ENCODE measurements at regions not wholly inside any gene's neighbourhood (a gene's known extent, or its start where the extent isn't known, plus 50 kb on each side); places are given as distances from the start of the nearest gene placed in this dataset.

- no peak for ATAC-seq
- TF ChIP-seq, protein P1, sequence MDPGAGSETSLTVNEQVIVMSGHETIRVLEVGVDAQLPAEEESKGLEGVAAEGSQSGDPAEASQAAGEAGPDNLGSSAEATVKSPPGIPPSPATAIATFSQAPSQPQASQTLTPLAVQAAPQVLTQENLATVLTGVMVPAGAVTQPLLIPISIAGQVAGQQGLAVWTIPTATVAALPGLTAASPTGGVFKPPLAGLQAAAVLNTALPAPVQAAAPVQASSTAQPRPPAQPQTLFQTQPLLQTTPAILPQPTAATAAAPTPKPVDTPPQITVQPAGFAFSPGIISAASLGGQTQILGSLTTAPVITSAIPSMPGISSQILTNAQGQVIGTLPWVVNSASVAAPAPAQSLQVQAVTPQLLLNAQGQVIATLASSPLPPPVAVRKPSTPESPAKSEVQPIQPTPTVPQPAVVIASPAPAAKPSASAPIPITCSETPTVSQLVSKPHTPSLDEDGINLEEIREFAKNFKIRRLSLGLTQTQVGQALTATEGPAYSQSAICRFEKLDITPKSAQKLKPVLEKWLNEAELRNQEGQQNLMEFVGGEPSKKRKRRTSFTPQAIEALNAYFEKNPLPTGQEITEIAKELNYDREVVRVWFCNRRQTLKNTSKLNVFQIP (CRISPR knock-in tag; IDR thresholded peaks at IDR 0.05; ENCODE audit: borderline replicate concordance, low read depth) = no peak
- TF ChIP-seq, protein P2, sequence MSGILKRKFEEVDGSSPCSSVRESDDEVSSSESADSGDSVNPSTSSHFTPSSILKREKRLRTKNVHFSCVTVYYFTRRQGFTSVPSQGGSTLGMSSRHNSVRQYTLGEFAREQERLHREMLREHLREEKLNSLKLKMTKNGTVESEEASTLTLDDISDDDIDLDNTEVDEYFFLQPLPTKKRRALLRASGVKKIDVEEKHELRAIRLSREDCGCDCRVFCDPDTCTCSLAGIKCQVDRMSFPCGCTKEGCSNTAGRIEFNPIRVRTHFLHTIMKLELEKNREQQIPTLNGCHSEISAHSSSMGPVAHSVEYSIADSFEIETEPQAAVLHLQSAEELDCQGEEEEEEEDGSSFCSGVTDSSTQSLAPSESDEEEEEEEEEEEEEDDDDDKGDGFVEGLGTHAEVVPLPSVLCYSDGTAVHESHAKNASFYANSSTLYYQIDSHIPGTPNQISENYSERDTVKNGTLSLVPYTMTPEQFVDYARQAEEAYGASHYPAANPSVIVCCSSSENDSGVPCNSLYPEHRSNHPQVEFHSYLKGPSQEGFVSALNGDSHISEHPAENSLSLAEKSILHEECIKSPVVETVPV (CRISPR knock-in tag; IDR thresholded peaks at IDR 0.05) = no peak
- no peak for TF ChIP-seq ZC3H10 (CRISPR knock-in tag; IDR thresholded peaks at IDR 0.05)
- TF ChIP-seq PATZ1 (CRISPR knock-in tag; IDR thresholded peaks at IDR 0.05; ENCODE audit: borderline replicate concordance) = no peak
- no peak for TF ChIP-seq ZFP30 (CRISPR knock-in tag; IDR thresholded peaks at IDR 0.05)
- no peak for TF ChIP-seq RARB (CRISPR knock-in tag; IDR thresholded peaks at IDR 0.05)
Observed at GRCh38 chr5:28488752-28489151, 1450.4 kb upstream of the CDH9 start.

DNA sequence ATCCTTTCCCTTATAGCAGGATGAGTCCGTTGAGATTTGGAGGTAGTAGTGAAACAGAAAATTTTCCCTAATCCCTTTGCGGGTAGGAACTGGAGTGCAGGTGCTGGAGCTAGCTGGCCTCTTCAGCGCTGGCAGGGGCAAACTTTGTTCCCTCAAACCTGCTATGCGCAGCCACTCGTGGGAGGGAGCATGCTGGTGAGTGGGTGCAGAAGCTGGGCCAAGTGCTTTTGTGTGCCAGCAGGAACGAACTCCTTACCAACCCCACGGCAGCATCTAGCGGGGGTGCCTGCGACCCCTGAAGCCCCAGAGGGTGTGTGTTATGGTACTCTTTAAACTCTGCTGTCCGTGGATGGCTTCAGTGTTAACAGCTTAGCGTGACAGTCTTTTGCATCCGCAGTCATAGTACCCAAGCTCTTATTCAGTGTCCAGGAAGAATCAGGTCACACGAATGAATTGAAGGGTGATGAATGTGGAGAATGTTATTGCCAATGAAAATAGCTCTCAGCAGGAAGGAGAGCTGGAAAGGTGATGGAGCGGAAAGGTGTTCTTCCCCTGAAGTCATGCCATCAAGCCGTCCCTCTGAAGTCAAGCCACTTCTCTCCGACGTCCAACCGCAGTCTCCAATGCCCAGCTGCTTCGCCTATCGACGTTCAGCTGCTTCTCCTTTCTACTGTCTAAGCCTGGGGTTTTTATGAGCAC, 1445.1 kb upstream of the CDH9 start:
- no peak for ATAC-seq
- TF ChIP-seq BACH2 (CRISPR knock-in tag; IDR thresholded peaks at IDR 0.05; ENCODE audit: borderline replicate concordance) (no peak), TCF4 (CRISPR knock-in tag; IDR thresholded peaks at IDR 0.05; ENCODE audit: borderline replicate concordance) (no peak), SNAI2 (CRISPR knock-in tag; IDR thresholded peaks at IDR 0.05) (no peak), ZFP30 (CRISPR knock-in tag; IDR thresholded peaks at IDR 0.05) (no peak), PPARA (CRISPR knock-in tag; IDR thresholded peaks at IDR 0.05; ENCODE audit: borderline replicate concordance) (no peak), TSHZ2 (CRISPR knock-in tag; IDR thresholded peaks at IDR 0.05) (no peak), PATZ1 (CRISPR knock-in tag; IDR thresholded peaks at IDR 0.05; ENCODE audit: borderline replicate concordance) (no peak), TOX (CRISPR knock-in tag; IDR thresholded peaks at IDR 0.05; ENCODE audit: borderline replicate concordance) (no peak), GLIS3 (CRISPR knock-in tag; IDR thresholded peaks at IDR 0.05) (no peak), ARNTL (CRISPR knock-in tag; IDR thresholded peaks at IDR 0.05; ENCODE audit: borderline replicate concordance, low read depth) (no peak), ZNF565 (CRISPR knock-in tag; conservative IDR thresholded peaks at IDR 0.05; ENCODE audit: low read depth) (no peak)
- TF ChIP-seq, protein P3, sequence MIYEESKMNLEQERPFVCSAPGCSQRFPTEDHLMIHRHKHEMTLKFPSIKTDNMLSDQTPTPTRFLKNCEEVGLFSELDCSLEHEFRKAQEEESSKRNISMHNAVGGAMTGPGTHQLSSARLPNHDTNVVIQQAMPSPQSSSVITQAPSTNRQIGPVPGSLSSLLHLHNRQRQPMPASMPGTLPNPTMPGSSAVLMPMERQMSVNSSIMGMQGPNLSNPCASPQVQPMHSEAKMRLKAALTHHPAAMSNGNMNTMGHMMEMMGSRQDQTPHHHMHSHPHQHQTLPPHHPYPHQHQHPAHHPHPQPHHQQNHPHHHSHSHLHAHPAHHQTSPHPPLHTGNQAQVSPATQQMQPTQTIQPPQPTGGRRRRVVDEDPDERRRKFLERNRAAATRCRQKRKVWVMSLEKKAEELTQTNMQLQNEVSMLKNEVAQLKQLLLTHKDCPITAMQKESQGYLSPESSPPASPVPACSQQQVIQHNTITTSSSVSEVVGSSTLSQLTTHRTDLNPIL (CRISPR knock-in tag; IDR thresholded peaks at IDR 0.05; ENCODE audit: low read depth) = no peak
- TF ChIP-seq, protein P1 (CRISPR knock-in tag; IDR thresholded peaks at IDR 0.05; ENCODE audit: borderline replicate concordance, low read depth) = no peak

Data from SK-N-SH treated with all-trans-retinoic acid at 6 μM for 48 hours (cell line).